ENCODE measurements at regions not wholly inside any gene's neighbourhood (a gene's known extent, or its start where the extent isn't known, plus 50 kb on each side); places are given as distances from the start of the nearest gene placed in this dataset.

GRCh38 chr2:146934921-146935320, 909.9 kb upstream of the ACVR2A start:
- Histone ChIP-seq H3K4me3 (ENCODE audit: low read depth, low read length) (no peak overlapping the region), H3K27ac (ENCODE audit: extremely low read depth, low read depth, low read length) (no peak overlapping the region), H3K36me3 (ENCODE audit: control insufficient read depth in 2 of 2, insufficient read depth in 1 of 2, low read length in 2 of 2) (no peaks in the 10 kb centered on the region), H3K9me3 (ENCODE audit: control insufficient read depth, insufficient read depth, low read depth, low read length) (no peaks in the 10 kb centered on the region), H3K4me1 (ENCODE audit: control insufficient read depth, insufficient read depth, low read length) (no peaks in the 10 kb centered on the region)
- ChIA-PET CTCF (no interaction called here), POLR2A (no interaction called here)
- TF ChIP-seq ZBTB7A (tag by site-specific recombination; IDR thresholded peaks at IDR 0.05; ENCODE audit: low read depth) (no peak), ZBTB8A (tag by site-specific recombination; IDR thresholded peaks at IDR 0.05) (no peak)

GRCh38 chr2:146931109-146931508, 913.7 kb upstream of the ACVR2A start:
- Histone ChIP-seq H3K4me1 (ENCODE audit: control insufficient read depth, insufficient read depth, low read length) (no peaks in the 10 kb centered on the region), H3K9me3 (ENCODE audit: control insufficient read depth, insufficient read depth, low read depth, low read length) (no peaks in the 10 kb centered on the region), H3K36me3 (ENCODE audit: control insufficient read depth in 2 of 2, insufficient read depth in 1 of 2, low read length in 2 of 2) (no peaks in the 10 kb centered on the region), H3K4me3 (ENCODE audit: low read depth, low read length) (no peak overlapping the region), H3K27ac (ENCODE audit: extremely low read depth, low read depth, low read length) (no peak overlapping the region)
- ChIA-PET CTCF (interaction anchor here (0.6 to 1.0 kb wide), 3 partner anchors 113 to 1000 kb away, joined by 3 read pairs; no protein-coding TSS in a partner anchor), POLR2A (no interaction called here)
- no peak for TF ChIP-seq RBAK (tag by site-specific recombination; IDR thresholded peaks at IDR 0.05)
- TF ChIP-seq ZNF202 (tag by site-specific recombination; IDR thresholded peaks at IDR 0.05; ENCODE audit: borderline replicate concordance), result no peak
- TF ChIP-seq SP3 (tag by site-specific recombination; IDR thresholded peaks at IDR 0.05), result no peak
- TF ChIP-seq HOXC10 (CRISPR knock-in tag; IDR thresholded peaks at IDR 0.05), result no peak
- no peak for TF ChIP-seq ZNF776 (tag by site-specific recombination; IDR thresholded peaks at IDR 0.05; ENCODE audit: borderline replicate concordance)
- TF ChIP-seq GLI2 (tag by site-specific recombination; IDR thresholded peaks at IDR 0.05; ENCODE audit: borderline replicate concordance, low read depth), result no peak
- no peak for TF ChIP-seq ZNF174 (tag by site-specific recombination; IDR thresholded peaks at IDR 0.05)
- TF ChIP-seq ZNF600 (tag by site-specific recombination; IDR thresholded peaks at IDR 0.05), result no peak
- no peak for TF ChIP-seq SCRT2 (tag by site-specific recombination; IDR thresholded peaks at IDR 0.05)
- no peak for TF ChIP-seq ZNF513 (tag by site-specific recombination; IDR thresholded peaks at IDR 0.05)

- CTCF ChIA-PET, result interaction anchor here (0.5 to 1.7 kb wide), 13 partner anchors 9 to 983 kb away, joined by 3 to 17 read pairs (median 4); no protein-coding TSS in a partner anchor
- Histone ChIP-seq H3K27ac (ENCODE audit: extremely low read depth, low read depth, low read length) (no peak overlapping the region), H3K36me3 (ENCODE audit: control insufficient read depth in 2 of 2, insufficient read depth in 1 of 2, low read length in 2 of 2) (no peaks in the 10 kb centered on the region), H3K4me3 (ENCODE audit: low read depth, low read length) (no peak overlapping the region), H3K4me1 (ENCODE audit: control insufficient read depth, insufficient read depth, low read length) (no peaks in the 10 kb centered on the region), H3K9me3 (ENCODE audit: control insufficient read depth, insufficient read depth, low read depth, low read length) (no peaks in the 10 kb centered on the region)
- POLR2A ChIA-PET, result no interaction called here
- TF ChIP-seq ZNF704 (tag by site-specific recombination; IDR thresholded peaks at IDR 0.05) (no peak), ZNF658 (tag by site-specific recombination; IDR thresholded peaks at IDR 0.05) (no peak), SP7 (tag by site-specific recombination; IDR thresholded peaks at IDR 0.05) (no peak), ZNF518A (tag by site-specific recombination; conservative IDR thresholded peaks at IDR 0.05; ENCODE audit: low read depth) (no peak), ZNF510 (tag by site-specific recombination; IDR thresholded peaks at IDR 0.05; ENCODE audit: insufficient replicate concordance) (no peak), ZNF248 (tag by site-specific recombination; IDR thresholded peaks at IDR 0.05) (no peak)
- TF ChIP-seq, protein P1, sequence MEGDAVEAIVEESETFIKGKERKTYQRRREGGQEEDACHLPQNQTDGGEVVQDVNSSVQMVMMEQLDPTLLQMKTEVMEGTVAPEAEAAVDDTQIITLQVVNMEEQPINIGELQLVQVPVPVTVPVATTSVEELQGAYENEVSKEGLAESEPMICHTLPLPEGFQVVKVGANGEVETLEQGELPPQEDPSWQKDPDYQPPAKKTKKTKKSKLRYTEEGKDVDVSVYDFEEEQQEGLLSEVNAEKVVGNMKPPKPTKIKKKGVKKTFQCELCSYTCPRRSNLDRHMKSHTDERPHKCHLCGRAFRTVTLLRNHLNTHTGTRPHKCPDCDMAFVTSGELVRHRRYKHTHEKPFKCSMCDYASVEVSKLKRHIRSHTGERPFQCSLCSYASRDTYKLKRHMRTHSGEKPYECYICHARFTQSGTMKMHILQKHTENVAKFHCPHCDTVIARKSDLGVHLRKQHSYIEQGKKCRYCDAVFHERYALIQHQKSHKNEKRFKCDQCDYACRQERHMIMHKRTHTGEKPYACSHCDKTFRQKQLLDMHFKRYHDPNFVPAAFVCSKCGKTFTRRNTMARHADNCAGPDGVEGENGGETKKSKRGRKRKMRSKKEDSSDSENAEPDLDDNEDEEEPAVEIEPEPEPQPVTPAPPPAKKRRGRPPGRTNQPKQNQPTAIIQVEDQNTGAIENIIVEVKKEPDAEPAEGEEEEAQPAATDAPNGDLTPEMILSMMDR (tag by site-specific recombination; IDR thresholded peaks at IDR 0.05), result peak; percentile 71
These were observed 917.6 kb upstream of the ACVR2A start for GRCh38 chr2:146927080-146927711.

All from HEK293 (cell line).